GM12878 (cell line): ENCODE measurements at regions not wholly inside any gene's neighbourhood (a gene's known extent, or its start where the extent isn't known, plus 50 kb on each side); places are given as distances from the start of the nearest gene placed in this dataset.

ENCODE experiments used
- ATAC-seq: fragments of 200-7000 bp; cut with Tn5 transposase; 3 replicates; pipeline ENCODE4 v1.9.1; 2020; ENCODE audit warnings: mild to moderate bottlenecking, moderate library complexity
- BruUV-seq: library from RNA; stranded (reverse); fragments of 400-500 nt; replicated peaks from 2 replicates; lab custom pipeline; 2021; lab: Mats Ljungman, UMichigan
- CTCF ChIA-PET: fragments of 300-600 bp; sonication (Branson Sonifier 250); formaldehyde crosslinking; extraction: SDS; loops from one replicate; lab custom pipeline; 2021; ENCODE audit warnings: inconsistent platforms; lab: Yijun Ruan, JAX
- POLR2A ChIA-PET: fragments of 350-600 bp; formaldehyde crosslinking; extraction: SDS; loops from one replicate; lab custom pipeline; 2021; ENCODE audit warnings: inconsistent platforms; lab: Charles Lee
- RAD21 ChIA-PET: fragments of 300-600 bp; sonication (Branson Sonifier 250); formaldehyde crosslinking; loops from one replicate; lab custom pipeline; 2023; ENCODE audit warnings: antibody characterized with exemption; ENCODE audit not compliant: unreplicated experiment; lab: Charles Lee
- SMC1A ChIA-PET: fragments of 300-600 bp; sonication (Branson Sonifier 250); formaldehyde crosslinking; loops from one replicate; lab custom pipeline; 2023; ENCODE audit not compliant: unreplicated experiment, uncharacterized antibody; lab: Charles Lee
- DNase-seq: peaks from one replicate; pipeline ENCODE4 v3.0.0-alpha.2; 2011; ENCODE audit warnings: low read depth, low spot score
- FAIRE-seq: peaks from 3 replicates; lab custom pipeline; 2011; peaks lifted over from hg19 to GRCh38; lab: Jason Lieb, UNC
- H2AFZ ChIP-seq: 2 replicates; pipeline ENCODE4 v1.6.0; 2011; ENCODE audit warnings: low read depth, low read length, control low read depth; ENCODE audit not compliant: control insufficient read depth
- H3K27ac ChIP-seq: 2 replicates; pipeline ENCODE4 v1.5.1; 2011; ENCODE audit warnings: control low read depth; ENCODE audit not compliant: control insufficient read depth, insufficient read depth
- H3K27me3 ChIP-seq, 2 experiments: replicated peaks in 1 of 2; 2 replicates each; pipeline versions ENCODE4 v1.6.0 to v1.6.1; 2011; ENCODE audit warnings: low read length in 1 of 2; ENCODE audit not compliant: control insufficient read depth in 2 of 2, insufficient read depth in 2 of 2
- H3K36me3 ChIP-seq, 2 experiments: 2 replicates each; pipeline ENCODE4 v1.5.1; 2011; ENCODE audit warnings: low read length in 1 of 2; ENCODE audit not compliant: control insufficient read depth in 2 of 2, insufficient read depth in 2 of 2
- H3K4me1 ChIP-seq: 2 replicates; pipeline ENCODE4 v1.6.1; 2011; ENCODE audit warnings: mild to moderate bottlenecking, low read length, moderate library complexity, mixed read lengths; ENCODE audit not compliant: control insufficient read depth, insufficient read depth
- H3K4me2 ChIP-seq: 2 replicates; pipeline ENCODE4 v1.6.0; 2011; ENCODE audit warnings: control low read depth; ENCODE audit not compliant: control insufficient read depth, insufficient read depth
- H3K4me3 ChIP-seq: fragments of 200-600 bp; sonication (generic); 2 replicates; pipeline ENCODE4 v1.5.1; 2016
- H3K79me2 ChIP-seq: 2 replicates; pipeline ENCODE4 v1.6.0; 2011; ENCODE audit warnings: low read length; ENCODE audit not compliant: control insufficient read depth, insufficient read depth
- H3K9ac ChIP-seq: 2 replicates; pipeline ENCODE4 v1.8.0; 2011; ENCODE audit warnings: low read length, control low read depth, mixed read lengths; ENCODE audit not compliant: control insufficient read depth, insufficient read depth
- H3K9me3 ChIP-seq: replicated peaks from 3 replicates; pipeline ENCODE4 v1.5.1; 2011; ENCODE audit warnings: mild to moderate bottlenecking, low read length; ENCODE audit not compliant: control insufficient read depth, insufficient read depth
- H4K20me1 ChIP-seq: 2 replicates; pipeline ENCODE4 v1.6.0; 2011; ENCODE audit not compliant: control insufficient read depth, insufficient read depth
- BCL11A ChIP-seq: IDR thresholded peaks from 2 replicates; pipeline ENCODE4 v1.6.1; 2011; ENCODE audit warnings: low read depth, low read length
- CBFB ChIP-seq: IDR thresholded peaks from 2 replicates; pipeline ENCODE4 v1.6.1; 2016; ENCODE audit warnings: antibody characterized with exemption, low read depth
- CBX5 ChIP-seq: sonication (generic); IDR thresholded peaks from 2 replicates; pipeline ENCODE4 v1.6.1; 2016; ENCODE audit warnings: low read depth, moderate library complexity, mild to moderate bottlenecking, inconsistent platforms
- CEBPZ ChIP-seq: fragments of 150-350 bp; IDR thresholded peaks from 2 replicates; pipeline ENCODE4 v1.6.1; 2016; ENCODE audit warnings: low read depth, low read length
- CHD1 ChIP-seq: IDR thresholded peaks from 2 replicates; pipeline ENCODE4 v1.6.1; 2012; ENCODE audit warnings: low read depth, low read length, improper control_type of control experiment
- CREM ChIP-seq: IDR thresholded peaks from 2 replicates; pipeline ENCODE4 v1.6.1; 2014; ENCODE audit warnings: antibody characterized with exemption, low read depth
- JUNB ChIP-seq: IDR thresholded peaks from 2 replicates; pipeline ENCODE4 v1.6.1; 2016; ENCODE audit warnings: antibody characterized with exemption, mild to moderate bottlenecking
- JUND ChIP-seq: IDR thresholded peaks from 2 replicates; pipeline ENCODE4 v1.6.1; 2012; ENCODE audit warnings: low read depth, mild to moderate bottlenecking, low read length, improper control_type of control experiment, moderate library complexity
- NFYB ChIP-seq: IDR thresholded peaks from 2 replicates; pipeline ENCODE4 v1.6.1; 2011; ENCODE audit warnings: low read depth, mild to moderate bottlenecking, low read length, improper control_type of control experiment, moderate library complexity; ENCODE audit not compliant: insufficient read depth
- RAD21 ChIP-seq: IDR thresholded peaks from 2 replicates; pipeline ENCODE4 v1.6.1; 2011; ENCODE audit warnings: mild to moderate bottlenecking, low read depth, low read length, moderate library complexity; ENCODE audit not compliant: insufficient read depth
- REST ChIP-seq: IDR thresholded peaks from 2 replicates; pipeline ENCODE4 v1.6.1; 2012; ENCODE audit warnings: mild to moderate bottlenecking, low read depth, low read length
- SKIL ChIP-seq: fragments of 450-650 bp; IDR thresholded peaks from 2 replicates; pipeline ENCODE4 v1.6.1; 2017; ENCODE audit warnings: mild to moderate bottlenecking, low read depth, inconsistent platforms; ENCODE audit not compliant: poor library complexity, severe bottlenecking
- STAT3 ChIP-seq: IDR thresholded peaks from 2 replicates; pipeline ENCODE4 v1.6.1; 2011; ENCODE audit warnings: low read depth, low read length, improper control_type of control experiment
- ZBTB33 ChIP-seq: fragments of 450-650 bp; IDR thresholded peaks from 2 replicates; pipeline ENCODE4 v1.6.1; 2017; ENCODE audit warnings: mild to moderate bottlenecking
- ZNF384 ChIP-seq: IDR thresholded peaks from 2 replicates; pipeline ENCODE4 v1.6.1; 2012; ENCODE audit warnings: low read depth, mild to moderate bottlenecking, low read length, improper control_type of control experiment, borderline replicate concordance
- WGBS: methylation state at CpG from one replicate; pipeline ENCODE4 v1.1.6; 2016; ENCODE audit warnings: low lambda C conversion rate; ENCODE audit not compliant: insufficient replicate concordance, insufficient coverage; ENCODE audit errors: missing lambda C conversion rate; 5-methylcytosine and 5-hydroxymethylcytosine counted together
- in situ Hi-C: fragments of 300-500 bp; cut with MboI; formaldehyde crosslinking; loops from 9 replicates; pipeline ENCODE4 v1.14.3; 2018; ENCODE audit warnings: mixed read lengths
- intact Hi-C: fragments of 100-400 bp; cut with micrococcal nuclease; formaldehyde crosslinking; loops from one replicate; pipeline ENCODE4 v1.14.2; 2022; ENCODE audit not compliant: unreplicated experiment

- no TSS peak for BruUV-seq
- ChIA-PET RAD21 (no interaction called here), POLR2A (no interaction called here), SMC1A (no interaction called here), CTCF (no interaction called here)
- FAIRE-seq (no peak), ATAC-seq (no peak), DNase-seq (no peak)
- Histone ChIP-seq H4K20me1 (no peaks in the 10 kb centered on the region), H3K4me3 (no peak overlapping the region), H3K4me1 (no peaks in the 10 kb centered on the region), H2AFZ (no peak overlapping the region), H3K27me3 (no peaks in the 10 kb centered on the region), H3K4me2 (no peak overlapping the region), H3K27ac (no peak overlapping the region), H3K9ac (no peak overlapping the region), H3K79me2 (no peaks in the 10 kb centered on the region), H3K9me3 (no peaks in the 10 kb centered on the region), H3K36me3 (no peaks in the 10 kb centered on the region)
- in situ Hi-C loops (no loop called here), intact Hi-C loops (no loop called here)
- WGBS, result 30% methylated on average over 3 of the region's 3 CpGs
- no peak for TF ChIP-seq JUNB
- no peak for TF ChIP-seq CBX5
- no peak for TF ChIP-seq ZNF384
- no peak for TF ChIP-seq CHD1
- TF ChIP-seq REST, result no peak
- TF ChIP-seq JUND, result no peak
- no peak for TF ChIP-seq CBFB
- TF ChIP-seq RAD21, result no peak
- TF ChIP-seq CREM, result no peak
- TF ChIP-seq NFYB, result no peak
- no peak for TF ChIP-seq ZBTB33
- no peak for TF ChIP-seq CEBPZ
- TF ChIP-seq BCL11A, result no peak
- TF ChIP-seq SKIL, result no peak
- no peak for TF ChIP-seq STAT3
Observed at GRCh38 chr10:118496525-118496924, 98.9 kb downstream of the PRLHR start.
